ENCODE measurements at regions not wholly inside any gene's neighbourhood (a gene's known extent, or its start where the extent isn't known, plus 50 kb on each side); places are given as distances from the start of the nearest gene placed in this dataset.

GRCh38 chr18:42471885-42472284 lies 516.9 kb downstream of the PIK3C3 start:
- TF ChIP-seq POLR2A (IDR thresholded peaks at IDR 0.05; ENCODE audit: low read depth, low read length) (no peak), POLR2AphosphoS5 (IDR thresholded peaks at IDR 0.05; ENCODE audit: low read depth, low read length) (no peak)

Data from GM12892 (cell line).